Muscle of back (tissue), 3 donors: ENCODE measurements at regions not wholly inside any gene's neighbourhood (a gene's known extent, or its start where the extent isn't known, plus 50 kb on each side); places are given as distances from the start of the nearest gene placed in this dataset.

ENCODE experiments used
- DNase-seq, 3 donors: peaks; one replicate each; pipeline versions ENCODE4 v3.0.0 to v3.0.0-alpha.2; 2013

- peak; percentile 46 to 86 (median 71) for DNase-seq
Measured at GRCh38 chr9:81264516-81264915, 424.8 kb downstream of the TLE1 start.

DNA sequence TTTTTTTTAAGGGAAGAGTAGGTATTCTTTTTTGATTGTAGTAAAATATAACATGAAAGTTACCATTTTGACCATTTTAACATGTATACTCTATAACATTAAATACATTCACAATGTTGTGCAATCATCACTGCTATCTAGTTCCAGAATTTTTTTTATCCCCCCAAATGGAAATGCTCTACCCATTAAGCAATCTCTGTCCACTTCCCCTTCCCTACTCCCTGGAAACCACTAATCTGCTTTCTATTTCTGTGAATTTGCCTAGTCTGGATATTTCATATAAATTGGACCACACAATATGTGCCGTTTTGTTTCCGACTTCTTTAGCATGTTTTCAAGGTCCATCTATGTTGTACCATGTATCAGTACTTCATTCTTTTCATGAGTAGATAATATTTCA, 429.5 kb downstream of the TLE1 start:
- DNase-seq: no peak

DNA sequence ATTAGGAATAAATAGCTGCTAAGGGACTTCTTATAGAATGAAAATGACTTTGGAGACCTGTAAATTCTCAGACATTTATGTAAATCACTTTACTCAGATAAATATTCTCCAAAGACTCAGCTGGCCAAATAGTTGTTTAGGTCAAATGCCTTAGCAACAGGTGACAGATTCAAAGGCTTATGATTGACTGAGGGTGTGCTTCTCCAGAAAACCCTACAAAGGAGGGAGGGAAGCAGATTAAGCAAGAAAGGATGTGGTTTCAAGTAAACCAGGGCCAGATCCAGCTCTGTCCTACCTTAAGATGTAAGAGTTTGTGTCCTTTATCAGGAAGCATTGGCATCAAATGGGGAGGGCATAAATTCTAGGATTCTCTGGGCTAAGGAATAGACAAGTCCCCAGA, 433.0 kb downstream of the TLE1 start:
- no peak for DNase-seq

GRCh38 chr9:81250606-81251005, 438.7 kb downstream of the TLE1 start:
- DNase-seq: no peak

DNA sequence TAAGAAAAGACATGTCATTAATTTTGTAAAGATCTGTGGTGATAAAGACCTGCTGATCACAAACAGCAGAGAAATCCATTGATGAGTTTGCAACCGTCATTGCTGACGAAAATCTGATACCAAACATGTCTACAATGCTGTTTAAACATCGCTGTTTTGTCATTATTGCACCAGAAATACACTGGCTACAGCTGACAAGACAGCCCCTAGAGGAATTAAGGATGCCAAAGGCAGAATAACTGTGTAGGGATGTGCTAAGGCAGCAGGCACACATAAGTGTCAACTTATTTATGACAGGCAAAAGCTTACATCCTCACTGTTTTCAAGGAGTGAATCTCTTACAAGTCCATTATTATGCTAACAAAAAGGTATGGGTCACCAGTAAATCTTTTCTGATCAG, 439.3 kb downstream of the TLE1 start:
- DNase-seq: no peak

DNA sequence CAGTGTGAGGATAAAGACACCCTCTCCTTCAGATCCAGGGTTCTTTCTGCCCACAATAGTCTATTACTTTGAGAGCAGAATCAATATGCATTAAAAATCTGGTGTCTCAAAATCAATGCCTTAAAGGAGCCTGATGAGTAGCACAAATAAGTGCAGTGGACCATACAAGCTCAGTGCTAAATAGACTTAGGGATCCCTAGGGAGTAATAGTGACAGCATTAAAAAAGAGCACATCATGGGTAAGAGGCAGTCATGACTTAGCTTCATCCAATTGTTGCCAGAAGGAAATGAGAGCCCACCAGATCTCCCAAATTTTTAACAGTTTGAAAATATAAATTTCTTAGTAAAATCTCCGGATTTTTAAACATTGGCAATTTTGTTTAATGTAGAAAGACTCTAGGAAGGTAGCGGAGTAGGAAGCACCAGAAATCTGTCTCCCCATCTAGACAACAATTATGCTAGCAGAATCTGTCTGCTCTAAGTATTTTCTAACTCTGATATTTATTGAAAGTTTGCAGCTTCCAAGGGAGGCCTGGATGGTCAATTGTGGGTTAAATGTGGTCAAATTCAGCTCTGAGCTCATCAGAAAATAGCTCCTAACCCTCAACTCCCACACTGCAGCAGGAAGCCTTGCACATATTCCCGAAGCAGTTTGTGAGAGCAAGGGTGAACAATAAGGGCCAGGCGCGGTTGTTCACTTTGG, 443.9 kb downstream of the TLE1 start:
- DNase-seq: no peak

GRCh38 chr9:81244631-81245030, 444.7 kb downstream of the TLE1 start:
- no peak for DNase-seq

GRCh38 chr9:81242866-81243265, 446.5 kb downstream of the TLE1 start:
- no peak for DNase-seq

DNA sequence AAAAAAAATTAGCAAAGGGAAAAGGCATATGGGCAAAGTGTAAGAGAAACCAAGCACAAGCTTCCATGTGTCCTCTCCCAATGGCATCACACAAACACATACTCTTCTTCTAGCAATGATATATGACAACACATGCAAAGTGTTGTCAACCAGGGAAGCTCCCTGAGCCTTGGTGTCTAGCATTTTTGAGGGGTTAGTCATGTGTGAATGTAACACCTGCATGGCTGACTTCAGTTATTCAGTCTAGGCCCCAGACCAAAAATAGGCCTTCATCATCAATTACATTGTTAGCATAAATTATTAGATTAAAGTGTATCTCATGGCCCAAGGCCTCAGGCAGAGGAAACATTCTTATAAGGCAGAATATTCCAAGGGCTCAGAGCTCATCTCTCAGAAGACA, 450.0 kb downstream of the TLE1 start:
- no peak for DNase-seq

DNA sequence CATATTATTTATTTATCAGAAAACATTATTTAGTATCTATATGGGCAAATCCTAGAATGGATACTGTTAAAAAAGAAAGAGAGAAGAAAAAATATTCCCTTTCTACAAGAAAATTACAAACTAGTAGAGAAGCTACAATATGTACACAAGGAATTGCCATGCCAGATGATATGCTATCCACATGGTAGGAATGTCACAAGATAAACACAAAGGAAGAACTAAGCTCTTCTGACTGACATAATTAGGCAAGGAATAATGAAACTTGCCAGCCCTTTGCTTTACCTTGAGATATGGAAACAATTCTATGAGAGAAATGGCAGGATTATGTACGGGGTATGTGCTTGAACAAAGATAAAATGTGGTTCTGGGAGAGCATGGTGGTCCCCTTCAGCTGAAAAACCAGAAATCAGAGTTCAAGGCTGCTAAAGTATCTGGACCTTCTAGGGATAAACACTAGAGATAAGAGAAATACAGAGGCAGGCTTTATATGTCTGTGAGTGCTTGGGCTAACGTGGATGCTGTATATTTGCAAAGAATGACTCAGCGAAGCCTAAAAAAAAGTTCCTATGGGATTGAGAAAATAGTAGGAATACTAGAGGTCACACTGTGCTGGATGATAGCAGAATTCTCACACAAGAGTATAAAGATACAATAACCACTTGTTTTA, 451.6 kb downstream of the TLE1 start:
- DNase-seq: no peak

- no peak for DNase-seq
Measured at GRCh38 chr9:81234924-81235610, 454.3 kb downstream of the TLE1 start.

GRCh38 chr9:81231011-81231410, 458.3 kb downstream of the TLE1 start:
- DNase-seq: no peak

DNA sequence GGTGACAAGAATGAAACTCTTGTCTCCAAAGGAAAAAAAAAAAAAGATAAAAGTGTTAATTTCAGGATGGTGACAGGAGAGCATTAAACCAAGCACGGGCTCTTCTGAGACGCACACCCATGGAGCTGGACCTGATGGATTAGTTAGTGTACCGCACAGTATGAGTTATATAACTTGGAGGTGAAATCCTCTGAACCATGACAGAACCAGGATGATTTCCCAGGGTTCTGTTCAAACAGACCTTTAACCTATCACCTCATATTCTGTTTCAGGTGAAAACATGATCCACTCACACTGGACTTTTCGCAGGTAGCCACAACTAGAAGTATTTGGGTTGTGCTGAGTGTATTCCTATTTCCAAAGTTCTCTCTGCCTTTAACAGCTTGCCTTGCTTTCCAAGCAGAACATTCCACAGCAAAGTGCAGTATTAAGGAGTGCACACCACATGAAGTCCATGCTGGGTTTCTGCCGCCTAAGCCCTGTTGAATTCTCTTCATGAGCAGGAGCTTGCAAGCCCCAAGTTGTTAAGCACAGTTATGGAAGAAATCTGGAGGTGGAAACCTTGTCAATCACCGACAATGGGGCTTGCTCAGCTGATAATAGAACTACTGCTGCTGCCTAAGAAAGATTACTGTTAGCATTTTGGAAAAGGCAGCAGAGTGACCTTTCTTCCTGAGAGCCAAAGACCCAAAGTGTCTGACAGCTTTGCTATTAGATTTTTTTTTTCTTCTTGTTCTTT, 461.7 kb downstream of the TLE1 start:
- no peak for DNase-seq

- DNase-seq: no peak
Measured at GRCh38 chr9:81225596-81225995, 463.8 kb downstream of the TLE1 start.

GRCh38 chr9:81224166-81225081, 464.9 kb downstream of the TLE1 start:
- DNase-seq: peak; percentile 5 to 64 (median 26)

DNA sequence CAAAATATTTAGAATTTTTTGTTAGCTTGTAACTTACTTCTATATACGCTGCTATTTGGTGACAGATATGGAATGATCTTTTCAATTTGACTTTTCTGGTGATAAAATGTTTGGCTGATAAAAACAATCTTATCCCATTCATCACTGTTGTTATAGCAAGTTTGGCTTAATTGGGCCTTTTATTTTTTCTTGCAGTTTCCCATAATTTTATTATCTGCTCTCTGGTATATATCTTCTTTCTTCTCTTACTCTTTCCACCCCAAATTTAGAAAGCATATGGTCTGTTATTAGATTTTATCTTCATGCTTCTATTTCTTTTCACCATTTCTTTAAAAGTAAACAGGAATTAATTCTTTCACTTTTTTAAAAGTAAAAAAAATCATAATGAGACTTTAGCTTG, 474.4 kb downstream of the TLE1 start:
- DNase-seq: no peak

DNA sequence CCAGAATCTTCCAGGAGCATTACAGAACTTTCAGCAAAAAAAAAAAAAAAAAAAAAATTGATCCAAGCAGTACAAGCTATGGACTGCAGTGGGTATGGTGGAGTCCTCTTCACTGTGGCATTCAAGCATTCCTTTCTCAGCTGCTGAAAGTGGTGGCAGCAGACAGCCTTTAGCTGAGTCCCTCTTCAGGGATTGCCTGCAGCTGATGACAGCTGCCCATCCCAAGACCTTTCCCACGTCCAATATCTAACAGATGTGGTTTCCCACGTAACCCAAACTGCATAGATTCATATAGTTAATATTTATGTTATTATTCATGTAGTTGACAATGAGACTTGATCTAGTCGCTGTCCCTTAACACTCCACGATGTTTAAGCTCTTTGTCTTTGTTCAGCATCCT, 475.9 kb downstream of the TLE1 start:
- DNase-seq: no peak

GRCh38 chr9:81211741-81212140, 477.6 kb downstream of the TLE1 start:
- no peak for DNase-seq

DNA sequence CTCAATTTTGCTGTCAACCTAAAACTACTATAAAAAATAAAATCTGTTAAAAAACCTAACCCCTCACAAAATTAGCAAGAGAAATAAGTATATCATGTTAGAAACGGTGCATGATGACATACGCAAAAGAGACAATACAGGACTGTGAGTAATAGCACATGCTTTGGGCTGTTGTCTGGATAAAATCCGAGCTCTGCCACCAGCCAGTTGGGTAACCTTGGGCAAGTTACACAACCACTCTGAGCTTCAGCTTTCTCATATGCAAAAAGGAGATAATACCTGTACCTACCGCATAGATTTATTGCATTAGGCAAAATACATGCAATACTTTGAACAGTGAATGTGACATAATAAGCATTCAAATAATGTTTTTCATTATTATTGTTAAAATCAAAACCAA, 481.7 kb downstream of the TLE1 start:
- no peak for DNase-seq

DNA sequence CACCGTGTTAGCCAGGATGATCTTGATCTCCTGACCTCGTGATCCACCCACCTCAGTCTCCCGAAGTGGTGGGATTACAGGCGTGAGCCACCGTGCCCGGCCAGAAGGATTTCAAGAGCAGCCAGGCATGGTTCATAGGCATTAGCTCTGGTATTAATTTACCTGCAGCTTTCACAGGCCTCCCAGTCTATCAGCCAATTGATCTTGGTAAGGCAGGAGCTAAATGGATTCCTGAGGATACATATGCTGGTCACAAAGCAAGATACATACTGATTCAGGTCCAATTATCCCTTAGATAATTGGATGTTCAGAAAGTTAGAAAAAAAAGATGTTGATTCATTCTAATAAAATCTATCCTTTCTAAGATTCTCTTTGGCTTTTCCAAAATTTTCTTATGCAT, 487.1 kb downstream of the TLE1 start:
- no peak for DNase-seq

DNA sequence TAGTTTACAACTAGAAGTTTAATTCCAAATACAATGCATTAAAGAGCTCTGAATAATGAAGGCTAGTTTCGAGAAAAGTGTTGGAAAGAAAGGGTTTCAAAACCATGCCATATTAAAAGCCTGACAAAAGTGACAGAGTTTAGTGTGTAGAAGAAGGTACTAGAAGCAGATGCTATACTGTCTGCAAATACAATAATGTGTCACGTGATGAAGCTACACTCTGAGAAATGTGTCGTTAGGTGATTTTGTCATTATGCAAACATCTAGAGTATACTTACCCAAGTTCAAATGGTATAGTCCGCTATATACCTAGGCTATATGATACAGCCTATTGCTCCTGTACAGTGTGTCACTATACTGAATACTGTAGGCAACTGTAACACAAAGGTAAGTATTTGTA, 494.1 kb downstream of the TLE1 start:
- no peak for DNase-seq
